GM23338 (cell line): ENCODE measurements at regions not wholly inside any gene's neighbourhood (a gene's known extent, or its start where the extent isn't known, plus 50 kb on each side); places are given as distances from the start of the nearest gene placed in this dataset.

Source experiments
- ATAC-seq: fragments of 200-7000 bp; cut with Tn5 transposase; 3 replicates; pipeline ENCODE4 v1.9.1; 2020
- DNase-seq: peaks from one replicate; pipeline ENCODE4 v3.0.0-alpha.2; 2015; ENCODE audit warnings: low spot score
- H2AFZ ChIP-seq: fragments of 200-600 bp; sonication (generic); 2 replicates; pipeline ENCODE4 v1.8.0; 2016; ENCODE audit warnings: antibody characterized with exemption, mild to moderate bottlenecking, moderate library complexity
- H3F3A ChIP-seq: fragments of 200-600 bp; sonication (generic); replicated peaks from 2 replicates; pipeline ENCODE4 v1.8.0; 2017; ENCODE audit warnings: antibody characterized with exemption, mixed run types, low read depth
- H3K27ac ChIP-seq: fragments of 200-600 bp; sonication (generic); 2 replicates; pipeline ENCODE4 v1.6.1; 2016; ENCODE audit warnings: low read depth
- H3K27me3 ChIP-seq: fragments of 200-600 bp; sonication (generic); 2 replicates; pipeline ENCODE4 v1.8.0; 2016; ENCODE audit warnings: mild to moderate bottlenecking, mixed run types, moderate library complexity; ENCODE audit not compliant: insufficient read depth
- H3K36me3 ChIP-seq: fragments of 200-600 bp; sonication (generic); 2 replicates; pipeline ENCODE4 v1.8.0; 2016; ENCODE audit warnings: mild to moderate bottlenecking; ENCODE audit not compliant: insufficient read depth
- H3K4me1 ChIP-seq: fragments of 200-600 bp; sonication (generic); 2 replicates; pipeline ENCODE4 v1.8.0; 2016; ENCODE audit warnings: mild to moderate bottlenecking, moderate library complexity; ENCODE audit not compliant: insufficient read depth
- H3K4me2 ChIP-seq: fragments of 200-600 bp; sonication (generic); 2 replicates; pipeline ENCODE4 v1.7.1; 2017; ENCODE audit warnings: mixed run types
- H3K4me3 ChIP-seq: fragments of 200-600 bp; sonication (generic); 2 replicates; pipeline ENCODE4 v1.6.1; 2016; ENCODE audit warnings: mixed run types
- H3K79me2 ChIP-seq: fragments of 200-600 bp; sonication (generic); replicated peaks from 2 replicates; pipeline ENCODE4 v1.8.0; 2017; ENCODE audit warnings: mild to moderate bottlenecking; ENCODE audit not compliant: insufficient read depth
- H3K9me2 ChIP-seq: fragments of 200-600 bp; sonication (generic); 2 replicates; pipeline ENCODE4 v1.8.0; 2017; ENCODE audit not compliant: insufficient read depth
- H4K20me1 ChIP-seq: fragments of 200-600 bp; sonication (generic); replicated peaks from 2 replicates; pipeline ENCODE4 v1.8.0; 2017; ENCODE audit warnings: mild to moderate bottlenecking; ENCODE audit not compliant: insufficient read depth
- H3K27ac Mint-ChIP-seq: 2 replicates; pipeline ENCODE4 v1.8.0; 2020; ENCODE audit warnings: inconsistent platforms, mild to moderate bottlenecking, moderate library complexity, mixed read lengths
- H3K27me3 Mint-ChIP-seq: 3 replicates; pipeline ENCODE4 v1.8.0; 2022; ENCODE audit warnings: low read depth, mild to moderate bottlenecking, moderate library complexity, mixed read lengths, inconsistent platforms; ENCODE audit not compliant: insufficient read depth, poor library complexity
- H3K36me3 Mint-ChIP-seq: 3 replicates; pipeline ENCODE4 v1.8.0; 2021; ENCODE audit warnings: low read depth, mild to moderate bottlenecking, inconsistent platforms, moderate library complexity, mixed read lengths
- H3K4me1 Mint-ChIP-seq: 3 replicates; pipeline ENCODE4 v1.8.0; 2020; ENCODE audit warnings: mild to moderate bottlenecking, inconsistent platforms, mixed read lengths
- H3K4me3 Mint-ChIP-seq: 3 replicates; pipeline ENCODE4 v1.8.0; 2021; ENCODE audit warnings: moderate library complexity, mild to moderate bottlenecking, inconsistent platforms, mixed read lengths
- H3K9me3 Mint-ChIP-seq: 3 replicates; pipeline ENCODE4 v1.8.0; 2020; ENCODE audit warnings: moderate library complexity, mild to moderate bottlenecking, inconsistent platforms, mixed read lengths
- CREB1 ChIP-seq: fragments of 250-450 bp; sonication (Bioruptor Pico); IDR thresholded peaks from 2 replicates; pipeline ENCODE4 v1.5.0; 2020; ENCODE audit warnings: low read depth, mild to moderate bottlenecking, moderate library complexity
- ETS1 ChIP-seq: IDR thresholded peaks from 2 replicates; pipeline ENCODE4 v1.6.1; 2016; ENCODE audit warnings: antibody characterized with exemption
- EZH2 ChIP-seq: fragments of 200-600 bp; sonication (generic); IDR thresholded peaks from one replicate; pipeline ENCODE4 v1.8.0; 2017; ENCODE audit warnings: antibody characterized with exemption, mild to moderate bottlenecking, low read depth; ENCODE audit not compliant: unreplicated experiment
- NANOG ChIP-seq: IDR thresholded peaks from 2 replicates; pipeline ENCODE4 v1.6.1; 2016; ENCODE audit warnings: antibody characterized with exemption, borderline replicate concordance
- STAT1 ChIP-seq: IDR thresholded peaks from one replicate; pipeline ENCODE4 v1.6.1; 2016; ENCODE audit warnings: antibody characterized with exemption; ENCODE audit not compliant: unreplicated experiment
- ZNF331 ChIP-seq: fragments of 250-450 bp; sonication (Bioruptor Pico); IDR thresholded peaks from 2 replicates; pipeline ENCODE4 v1.5.0; 2020; ENCODE audit warnings: low read depth, mild to moderate bottlenecking, moderate library complexity
- TF ChIP-seq, protein P1 (sequence below), 2 experiments: fragments of 200-600 bp in 1 of 2; sonication (generic) in 1 of 2; conservative IDR thresholded peaks; 2 replicates each; pipeline versions ENCODE4 v1.5.1 to v1.6.1; 2016 to 2017; ENCODE audit warnings: antibody characterized with exemption in 2 of 2, low read depth in 2 of 2, mild to moderate bottlenecking in 2 of 2, moderate library complexity in 1 of 2
- TF ChIP-seq, protein P2 (sequence below): IDR thresholded peaks from one replicate; pipeline ENCODE4 v1.6.1; 2018; ENCODE audit warnings: antibody characterized with exemption; ENCODE audit not compliant: unreplicated experiment
- TF ChIP-seq, protein P3 (sequence below): fragments of 250-450 bp; sonication (Bioruptor Pico); IDR thresholded peaks from 2 replicates; pipeline ENCODE4 v1.5.0; 2020; ENCODE audit warnings: mild to moderate bottlenecking, moderate library complexity

DNA sequence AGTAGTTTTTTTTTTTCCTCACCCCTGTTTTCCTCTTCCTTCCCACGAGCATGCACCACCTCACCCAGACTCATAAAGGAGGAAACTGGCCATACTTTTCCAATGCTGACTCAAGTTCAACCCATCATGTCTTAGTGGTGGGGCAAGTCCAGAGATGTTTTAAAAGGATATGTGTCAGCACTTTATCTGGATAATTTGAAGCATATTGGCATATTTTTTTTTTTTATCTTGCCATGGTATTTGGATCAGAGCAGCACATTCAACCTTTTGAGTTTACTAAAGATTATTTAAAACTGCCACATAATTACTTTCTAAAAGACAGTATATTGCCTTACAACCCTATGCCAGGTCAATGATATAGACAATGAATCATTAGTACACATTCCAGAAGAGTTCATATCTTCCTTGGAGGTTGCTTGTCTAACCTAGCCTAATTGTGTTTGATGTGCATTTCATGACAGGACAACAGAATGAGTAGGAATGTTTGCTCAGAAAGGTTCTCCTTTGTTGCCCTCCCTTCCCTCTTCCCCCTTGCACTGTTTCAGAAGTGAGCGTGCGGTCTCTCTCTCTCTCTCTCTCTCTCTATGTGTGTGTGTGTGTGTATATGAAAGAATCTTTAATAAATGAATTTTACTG lies 950.7 kb upstream of the FAM98A start (continued):
- TF ChIP-seq ETS1, result no peak
- TF ChIP-seq CREB1 (CRISPR knock-in tag), result no peak
- TF ChIP-seq EZH2, result no peak
- TF ChIP-seq ZNF331, result no peak
- TF ChIP-seq, protein P1, sequence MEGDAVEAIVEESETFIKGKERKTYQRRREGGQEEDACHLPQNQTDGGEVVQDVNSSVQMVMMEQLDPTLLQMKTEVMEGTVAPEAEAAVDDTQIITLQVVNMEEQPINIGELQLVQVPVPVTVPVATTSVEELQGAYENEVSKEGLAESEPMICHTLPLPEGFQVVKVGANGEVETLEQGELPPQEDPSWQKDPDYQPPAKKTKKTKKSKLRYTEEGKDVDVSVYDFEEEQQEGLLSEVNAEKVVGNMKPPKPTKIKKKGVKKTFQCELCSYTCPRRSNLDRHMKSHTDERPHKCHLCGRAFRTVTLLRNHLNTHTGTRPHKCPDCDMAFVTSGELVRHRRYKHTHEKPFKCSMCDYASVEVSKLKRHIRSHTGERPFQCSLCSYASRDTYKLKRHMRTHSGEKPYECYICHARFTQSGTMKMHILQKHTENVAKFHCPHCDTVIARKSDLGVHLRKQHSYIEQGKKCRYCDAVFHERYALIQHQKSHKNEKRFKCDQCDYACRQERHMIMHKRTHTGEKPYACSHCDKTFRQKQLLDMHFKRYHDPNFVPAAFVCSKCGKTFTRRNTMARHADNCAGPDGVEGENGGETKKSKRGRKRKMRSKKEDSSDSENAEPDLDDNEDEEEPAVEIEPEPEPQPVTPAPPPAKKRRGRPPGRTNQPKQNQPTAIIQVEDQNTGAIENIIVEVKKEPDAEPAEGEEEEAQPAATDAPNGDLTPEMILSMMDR (conservative IDR thresholded peaks at IDR 0.05; ENCODE audit: low read depth in 2 of 2), result no peak
- no peak for TF ChIP-seq STAT1
- TF ChIP-seq, protein P2, sequence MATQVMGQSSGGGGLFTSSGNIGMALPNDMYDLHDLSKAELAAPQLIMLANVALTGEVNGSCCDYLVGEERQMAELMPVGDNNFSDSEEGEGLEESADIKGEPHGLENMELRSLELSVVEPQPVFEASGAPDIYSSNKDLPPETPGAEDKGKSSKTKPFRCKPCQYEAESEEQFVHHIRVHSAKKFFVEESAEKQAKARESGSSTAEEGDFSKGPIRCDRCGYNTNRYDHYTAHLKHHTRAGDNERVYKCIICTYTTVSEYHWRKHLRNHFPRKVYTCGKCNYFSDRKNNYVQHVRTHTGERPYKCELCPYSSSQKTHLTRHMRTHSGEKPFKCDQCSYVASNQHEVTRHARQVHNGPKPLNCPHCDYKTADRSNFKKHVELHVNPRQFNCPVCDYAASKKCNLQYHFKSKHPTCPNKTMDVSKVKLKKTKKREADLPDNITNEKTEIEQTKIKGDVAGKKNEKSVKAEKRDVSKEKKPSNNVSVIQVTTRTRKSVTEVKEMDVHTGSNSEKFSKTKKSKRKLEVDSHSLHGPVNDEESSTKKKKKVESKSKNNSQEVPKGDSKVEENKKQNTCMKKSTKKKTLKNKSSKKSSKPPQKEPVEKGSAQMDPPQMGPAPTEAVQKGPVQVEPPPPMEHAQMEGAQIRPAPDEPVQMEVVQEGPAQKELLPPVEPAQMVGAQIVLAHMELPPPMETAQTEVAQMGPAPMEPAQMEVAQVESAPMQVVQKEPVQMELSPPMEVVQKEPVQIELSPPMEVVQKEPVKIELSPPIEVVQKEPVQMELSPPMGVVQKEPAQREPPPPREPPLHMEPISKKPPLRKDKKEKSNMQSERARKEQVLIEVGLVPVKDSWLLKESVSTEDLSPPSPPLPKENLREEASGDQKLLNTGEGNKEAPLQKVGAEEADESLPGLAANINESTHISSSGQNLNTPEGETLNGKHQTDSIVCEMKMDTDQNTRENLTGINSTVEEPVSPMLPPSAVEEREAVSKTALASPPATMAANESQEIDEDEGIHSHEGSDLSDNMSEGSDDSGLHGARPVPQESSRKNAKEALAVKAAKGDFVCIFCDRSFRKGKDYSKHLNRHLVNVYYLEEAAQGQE, result no peak

DNA sequence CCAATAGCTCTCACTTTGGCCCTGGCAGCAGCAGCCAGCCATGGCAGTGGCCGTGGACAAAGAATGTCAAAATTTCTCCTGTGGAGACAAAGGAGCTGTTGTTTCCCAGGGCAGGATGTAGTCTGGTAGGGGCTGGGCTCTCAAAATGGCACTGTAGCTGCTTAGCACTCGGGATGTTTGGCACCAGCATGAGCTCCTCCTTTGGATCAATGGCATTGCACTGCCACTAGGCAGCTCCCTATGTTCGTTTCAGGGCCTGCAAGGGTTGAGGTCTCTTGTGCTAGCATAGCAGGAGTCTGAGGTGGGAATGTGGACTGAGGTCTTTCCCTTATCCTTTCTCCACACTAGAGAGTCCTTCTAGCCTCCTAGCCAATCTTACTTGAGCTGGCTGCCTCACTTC lies 948.8 kb upstream of the FAM98A start:
- no peak overlapping the region for H3K4me2 ChIP-seq
- H2AFZ ChIP-seq, result no peak overlapping the region
- Mint-ChIP-seq H3K36me3 (peaks cover 24% of the 10 kb centered on the region; the same call in 2 of the 3 replicates), H3K4me1 (peaks cover 3% of the 10 kb centered on the region; the same call in 2 of the 3 replicates), H3K27ac (no peak overlapping the region), H3K9me3 (peaks cover 20% of the 10 kb centered on the region), H3K4me3 (no peak overlapping the region), H3K27me3 (peaks cover 6% of the 10 kb centered on the region)
- peak; percentile 6 for DNase-seq
- no peaks in the 10 kb centered on the region for H4K20me1 ChIP-seq
- H3K4me1 ChIP-seq, result no peaks in the 10 kb centered on the region
- H3K79me2 ChIP-seq, result no peaks in the 10 kb centered on the region
- H3K9me2 ChIP-seq, result peaks cover 3% of the 10 kb centered on the region
- no peak for ATAC-seq
- no peak overlapping the region for H3K4me3 ChIP-seq
- H3K36me3 ChIP-seq, result no peaks in the 10 kb centered on the region
- no peaks in the 10 kb centered on the region for H3F3A ChIP-seq
- no peak overlapping the region for H3K27ac ChIP-seq
- H3K27me3 ChIP-seq, result no peaks in the 10 kb centered on the region
- TF ChIP-seq NANOG (no peak), ZNF331 (no peak), ETS1 (no peak)
- TF ChIP-seq, protein P3, sequence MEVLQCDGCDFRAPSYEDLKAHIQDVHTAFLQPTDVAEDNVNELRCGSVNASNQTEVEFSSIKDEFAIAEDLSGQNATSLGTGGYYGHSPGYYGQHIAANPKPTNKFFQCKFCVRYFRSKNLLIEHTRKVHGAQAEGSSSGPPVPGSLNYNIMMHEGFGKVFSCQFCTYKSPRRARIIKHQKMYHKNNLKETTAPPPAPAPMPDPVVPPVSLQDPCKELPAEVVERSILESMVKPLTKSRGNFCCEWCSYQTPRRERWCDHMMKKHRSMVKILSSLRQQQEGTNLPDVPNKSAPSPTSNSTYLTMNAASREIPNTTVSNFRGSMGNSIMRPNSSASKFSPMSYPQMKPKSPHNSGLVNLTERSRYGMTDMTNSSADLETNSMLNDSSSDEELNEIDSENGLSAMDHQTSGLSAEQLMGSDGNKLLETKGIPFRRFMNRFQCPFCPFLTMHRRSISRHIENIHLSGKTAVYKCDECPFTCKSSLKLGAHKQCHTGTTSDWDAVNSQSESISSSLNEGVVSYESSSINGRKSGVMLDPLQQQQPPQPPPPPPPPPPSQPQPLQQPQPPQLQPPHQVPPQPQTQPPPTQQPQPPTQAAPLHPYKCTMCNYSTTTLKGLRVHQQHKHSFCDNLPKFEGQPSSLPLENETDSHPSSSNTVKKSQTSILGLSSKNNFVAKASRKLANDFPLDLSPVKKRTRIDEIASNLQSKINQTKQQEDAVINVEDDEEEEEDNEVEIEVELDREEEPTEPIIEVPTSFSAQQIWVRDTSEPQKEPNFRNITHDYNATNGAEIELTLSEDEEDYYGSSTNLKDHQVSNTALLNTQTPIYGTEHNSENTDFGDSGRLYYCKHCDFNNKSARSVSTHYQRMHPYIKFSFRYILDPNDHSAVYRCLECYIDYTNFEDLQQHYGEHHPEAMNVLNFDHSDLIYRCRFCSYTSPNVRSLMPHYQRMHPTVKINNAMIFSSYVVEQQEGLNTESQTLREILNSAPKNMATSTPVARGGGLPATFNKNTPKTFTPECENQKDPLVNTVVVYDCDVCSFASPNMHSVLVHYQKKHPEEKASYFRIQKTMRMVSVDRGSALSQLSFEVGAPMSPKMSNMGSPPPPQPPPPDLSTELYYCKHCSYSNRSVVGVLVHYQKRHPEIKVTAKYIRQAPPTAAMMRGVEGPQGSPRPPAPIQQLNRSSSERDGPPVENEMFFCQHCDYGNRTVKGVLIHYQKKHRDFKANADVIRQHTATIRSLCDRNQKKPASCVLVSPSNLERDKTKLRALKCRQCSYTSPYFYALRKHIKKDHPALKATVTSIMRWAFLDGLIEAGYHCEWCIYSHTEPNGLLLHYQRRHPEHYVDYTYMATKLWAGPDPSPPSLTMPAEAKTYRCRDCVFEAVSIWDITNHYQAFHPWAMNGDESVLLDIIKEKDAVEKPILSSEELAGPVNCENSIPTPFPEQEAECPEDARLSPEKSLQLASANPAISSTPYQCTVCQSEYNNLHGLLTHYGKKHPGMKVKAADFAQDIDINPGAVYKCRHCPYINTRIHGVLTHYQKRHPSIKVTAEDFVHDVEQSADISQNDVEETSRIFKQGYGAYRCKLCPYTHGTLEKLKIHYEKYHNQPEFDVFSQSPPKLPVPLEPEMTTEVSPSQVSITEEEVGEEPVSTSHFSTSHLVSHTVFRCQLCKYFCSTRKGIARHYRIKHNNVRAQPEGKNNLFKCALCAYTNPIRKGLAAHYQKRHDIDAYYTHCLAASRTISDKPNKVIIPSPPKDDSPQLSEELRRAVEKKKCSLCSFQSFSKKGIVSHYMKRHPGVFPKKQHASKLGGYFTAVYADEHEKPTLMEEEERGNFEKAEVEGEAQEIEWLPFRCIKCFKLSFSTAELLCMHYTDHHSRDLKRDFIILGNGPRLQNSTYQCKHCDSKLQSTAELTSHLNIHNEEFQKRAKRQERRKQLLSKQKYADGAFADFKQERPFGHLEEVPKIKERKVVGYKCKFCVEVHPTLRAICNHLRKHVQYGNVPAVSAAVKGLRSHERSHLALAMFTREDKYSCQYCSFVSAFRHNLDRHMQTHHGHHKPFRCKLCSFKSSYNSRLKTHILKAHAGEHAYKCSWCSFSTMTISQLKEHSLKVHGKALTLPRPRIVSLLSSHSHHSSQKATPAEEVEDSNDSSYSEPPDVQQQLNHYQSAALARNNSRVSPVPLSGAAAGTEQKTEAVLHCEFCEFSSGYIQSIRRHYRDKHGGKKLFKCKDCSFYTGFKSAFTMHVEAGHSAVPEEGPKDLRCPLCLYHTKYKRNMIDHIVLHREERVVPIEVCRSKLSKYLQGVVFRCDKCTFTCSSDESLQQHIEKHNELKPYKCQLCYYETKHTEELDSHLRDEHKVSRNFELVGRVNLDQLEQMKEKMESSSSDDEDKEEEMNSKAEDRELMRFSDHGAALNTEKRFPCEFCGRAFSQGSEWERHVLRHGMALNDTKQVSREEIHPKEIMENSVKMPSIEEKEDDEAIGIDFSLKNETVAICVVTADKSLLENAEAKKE (CRISPR knock-in tag), result no peak
